H9 (cell line): ENCODE measurements at regions not wholly inside any gene's neighbourhood (a gene's known extent, or its start where the extent isn't known, plus 50 kb on each side); places are given as distances from the start of the nearest gene placed in this dataset.

Source experiments
- DNase-seq: peaks from one replicate; pipeline ENCODE4 v3.0.0-alpha.2; 2017
- H2AFZ ChIP-seq: one replicate; pipeline ENCODE4 v1.6.1; 2013; ENCODE audit warnings: mild to moderate bottlenecking, low read length, control low read depth, moderate library complexity
- H2AK5ac ChIP-seq: 2 replicates; pipeline ENCODE4 v1.6.1; 2013; ENCODE audit warnings: low read length, control low read depth, mixed read lengths; ENCODE audit not compliant: insufficient read length
- H2BK120ac ChIP-seq: one replicate; pipeline ENCODE4 v1.6.1; 2013; ENCODE audit warnings: low read depth, mild to moderate bottlenecking, low read length, control low read depth, inconsistent platforms; ENCODE audit not compliant: poor library complexity, severe bottlenecking
- H2BK12ac ChIP-seq: 2 replicates; pipeline ENCODE4 v1.6.1; 2013; ENCODE audit warnings: low read length, control low read depth, mixed read lengths, low read depth; ENCODE audit not compliant: insufficient read length
- H2BK15ac ChIP-seq: 2 replicates; pipeline ENCODE4 v1.6.1; 2013; ENCODE audit warnings: low read depth, low read length, control low read depth
- H2BK20ac ChIP-seq: one replicate; pipeline ENCODE4 v1.6.1; 2013; ENCODE audit warnings: low read depth, mild to moderate bottlenecking, low read length, control low read depth, inconsistent platforms; ENCODE audit not compliant: poor library complexity, severe bottlenecking
- H2BK5ac ChIP-seq: 2 replicates; pipeline ENCODE4 v1.6.1; 2013; ENCODE audit warnings: low read length, control low read depth, mixed read lengths; ENCODE audit not compliant: insufficient read length
- H3K14ac ChIP-seq: 2 replicates; pipeline ENCODE4 v1.6.1; 2013; ENCODE audit warnings: low read length, control low read depth; ENCODE audit not compliant: insufficient read depth
- H3K18ac ChIP-seq: 2 replicates; pipeline ENCODE4 v1.6.1; 2013; ENCODE audit warnings: low read depth, mild to moderate bottlenecking, mixed read lengths, low read length, control low read depth; ENCODE audit not compliant: insufficient read length
- H3K23ac ChIP-seq: 2 replicates; pipeline ENCODE4 v1.6.1; 2013; ENCODE audit warnings: low read length, control low read depth, mixed read lengths, low read depth; ENCODE audit not compliant: insufficient read length
- H3K23me2 ChIP-seq: 2 replicates; pipeline ENCODE4 v1.6.1; 2013; ENCODE audit warnings: low read depth, mild to moderate bottlenecking, mixed read lengths, low read length, control low read depth; ENCODE audit not compliant: insufficient read length, poor library complexity, severe bottlenecking
- H3K27ac ChIP-seq: 2 replicates; pipeline ENCODE4 v1.5.1; 2013; ENCODE audit warnings: low read length, control low read depth, mixed read lengths, low read depth; ENCODE audit not compliant: insufficient read length
- H3K27me3 ChIP-seq: 2 replicates; pipeline ENCODE4 v1.6.1; 2013; ENCODE audit warnings: low read length, control low read depth, inconsistent platforms; ENCODE audit not compliant: insufficient read depth
- H3K4ac ChIP-seq: 2 replicates; pipeline ENCODE4 v1.6.1; 2013; ENCODE audit warnings: low read depth, mild to moderate bottlenecking, control low read depth, inconsistent platforms, low read length, moderate library complexity
- H3K4me1 ChIP-seq: 2 replicates; pipeline ENCODE4 v1.6.1; 2013; ENCODE audit warnings: low read length, control low read depth, inconsistent platforms; ENCODE audit not compliant: insufficient read depth
- H3K4me2 ChIP-seq: 2 replicates; pipeline ENCODE4 v1.6.1; 2013; ENCODE audit warnings: low read length, control low read depth, mixed read lengths; ENCODE audit not compliant: insufficient read length, insufficient read depth
- H3K56ac ChIP-seq: 2 replicates; pipeline ENCODE4 v1.6.1; 2013; ENCODE audit warnings: low read depth, mild to moderate bottlenecking, mixed read lengths, low read length, control low read depth; ENCODE audit not compliant: insufficient read length
- H3K79me1 ChIP-seq: 2 replicates; pipeline ENCODE4 v1.6.1; 2013; ENCODE audit warnings: low read depth, mild to moderate bottlenecking, moderate library complexity, low read length, control low read depth, inconsistent platforms; ENCODE audit not compliant: insufficient read depth, poor library complexity, severe bottlenecking
- H3K79me2 ChIP-seq: 2 replicates; pipeline ENCODE4 v1.6.1; 2013; ENCODE audit warnings: low read length, control low read depth, inconsistent platforms; ENCODE audit not compliant: insufficient read depth
- H3K9ac ChIP-seq: 2 replicates; pipeline ENCODE4 v1.6.1; 2013; ENCODE audit warnings: low read length, control low read depth, mixed read lengths; ENCODE audit not compliant: insufficient read length; ENCODE audit errors: extremely low read depth
- H3K9me3 ChIP-seq: one replicate; pipeline ENCODE4 v1.6.1; 2013; ENCODE audit warnings: low read depth, low read length, inconsistent platforms; ENCODE audit not compliant: control insufficient read depth
- H3T11ph ChIP-seq: one replicate; pipeline ENCODE4 v1.6.1; 2013; ENCODE audit warnings: mild to moderate bottlenecking, low read length, control low read depth, inconsistent platforms
- H4K20me1 ChIP-seq: one replicate; pipeline ENCODE4 v1.6.1; 2013; ENCODE audit not compliant: control insufficient read depth, insufficient read length, insufficient read depth
- H4K5ac ChIP-seq: 2 replicates; pipeline ENCODE4 v1.6.1; 2013; ENCODE audit warnings: low read depth, mild to moderate bottlenecking, mixed read lengths, low read length, control low read depth; ENCODE audit not compliant: insufficient read length
- H4K8ac ChIP-seq: replicated peaks from 2 replicates; pipeline ENCODE4 v1.6.1; 2013; ENCODE audit warnings: low read length, control low read depth, mixed read lengths, low read depth; ENCODE audit not compliant: insufficient read length
- H4K91ac ChIP-seq: 2 replicates; pipeline ENCODE4 v1.6.1; 2013; ENCODE audit warnings: low read depth, mild to moderate bottlenecking, moderate library complexity, mixed read lengths, low read length, control low read depth; ENCODE audit not compliant: insufficient read length
- H3K27ac Mint-ChIP-seq, 3 experiments: 2 replicates in 2 of 3; 3 replicates in 1 of 3; pipeline ENCODE4 v1.8.0; 2020 to 2021; ENCODE audit warnings: mixed read lengths in 3 of 3, mild to moderate bottlenecking in 1 of 3, moderate library complexity in 1 of 3
- H3K27me3 Mint-ChIP-seq: 2 replicates; pipeline ENCODE4 v1.8.0; 2021; ENCODE audit warnings: low read depth, mild to moderate bottlenecking, moderate library complexity, mixed read lengths
- H3K36me3 Mint-ChIP-seq, 3 experiments: 2 replicates in 2 of 3; 3 replicates in 1 of 3; pipeline ENCODE4 v1.8.0; 2020 to 2021; ENCODE audit warnings: low read depth in 3 of 3, mixed read lengths in 3 of 3; ENCODE audit not compliant: insufficient read depth in 1 of 3
- H3K4me1 Mint-ChIP-seq, 2 experiments: 2 replicates each; pipeline ENCODE4 v1.8.0; 2020; ENCODE audit warnings: mixed read lengths in 2 of 2
- H3K4me3 Mint-ChIP-seq, 2 experiments: 2 replicates in 1 of 2; 3 replicates in 1 of 2; pipeline ENCODE4 v1.8.0; 2020 to 2021; ENCODE audit warnings: mild to moderate bottlenecking in 2 of 2, mixed read lengths in 2 of 2, moderate library complexity in 1 of 2
- H3K9me3 Mint-ChIP-seq, 2 experiments: 2 replicates in 1 of 2; 3 replicates in 1 of 2; pipeline ENCODE4 v1.8.0; 2020; ENCODE audit warnings: mild to moderate bottlenecking in 2 of 2, mixed read lengths in 2 of 2, moderate library complexity in 1 of 2
- CTCF ChIP-seq: fragments of 200-600 bp; sonication (generic); conservative IDR thresholded peaks from 3 replicates; pipeline ENCODE4 v1.8.0; 2021; ENCODE audit warnings: antibody characterized with exemption, mild to moderate bottlenecking
- WGBS: extraction: QIAGEN DNeasy Blood & Tissue Kit; methylation state at CpG from one replicate; pipeline ENCODE4 v1.1.7; 2013; ENCODE audit warnings: missing lambda C conversion rate, low lambda C conversion rate, mixed read lengths; ENCODE audit not compliant: insufficient read length; ENCODE audit errors: extremely low coverage; 5-methylcytosine and 5-hydroxymethylcytosine counted together

- peaks cover 2% of the 10 kb centered on the region; the same call in 1 of the 2 replicates for H3K27me3 Mint-ChIP-seq
- Histone ChIP-seq H3K4ac (no peak overlapping the region), H4K8ac (no peak overlapping the region), H4K91ac (no peak overlapping the region), H3K18ac (no peak overlapping the region), H3T11ph (no peak overlapping the region), H2BK5ac (no peak overlapping the region), H3K9ac (no peak overlapping the region), H2AFZ (no peak overlapping the region), H3K23ac (no peak overlapping the region), H3K27me3 (no peaks in the 10 kb centered on the region), H2BK20ac (no peak overlapping the region), H3K4me2 (no peak overlapping the region), H3K79me2 (no peaks in the 10 kb centered on the region), H4K20me1 (no peaks in the 10 kb centered on the region), H2AK5ac (no peak overlapping the region), H3K27ac (no peak overlapping the region), H2BK15ac (no peak overlapping the region), H2BK12ac (no peak overlapping the region), H3K4me1 (no peaks in the 10 kb centered on the region; the same call in 1 of the 2 replicates), H2BK120ac (no peak overlapping the region), H3K23me2 (no peaks in the 10 kb centered on the region), H3K56ac (no peak overlapping the region), H3K79me1 (no peaks in the 10 kb centered on the region), H4K5ac (no peak overlapping the region), H3K9me3 (no peaks in the 10 kb centered on the region), H3K14ac (no peak overlapping the region)
- no CpG with 5 or more reads among the region's 18 CpGs for WGBS
- DNase-seq: no peak
- peaks cover 23 to 26% of the 10 kb centered on the region in 2 experiments for H3K4me1 Mint-ChIP-seq
- H3K9me3 Mint-ChIP-seq: peaks cover 9 to 10% of the 10 kb centered on the region in 2 experiments
- 0 out of 3 replicates have a peak, but pooled peaks have one; percentile 16 for TF ChIP-seq CTCF
- H3K4me3 Mint-ChIP-seq: peak overlapping the region in 1 of 2 experiments; percentile 23; a peak in 1 of 5 replicates
- peaks cover 0 to 5% (median 0%) of the 10 kb centered on the region in 3 experiments; a peak in 4 of 7 replicates for H3K36me3 Mint-ChIP-seq
- H3K27ac Mint-ChIP-seq: peak overlapping the region in 2 of 3 experiments; percentile 19 to 23; a peak in 3 of 7 replicates
Observed at GRCh38 chr17:30594223-30594952, 117.2 kb downstream of the GOSR1 start.
